Neural crest cell (in vitro differentiated cells): ENCODE measurements at regions not wholly inside any gene's neighbourhood (a gene's known extent, or its start where the extent isn't known, plus 50 kb on each side); places are given as distances from the start of the nearest gene placed in this dataset.
A peak's percentile ranks its signal among the peaks of the same experiment; 100 is the strongest.

ENCODE experiments used
- DNase-seq: peaks from one replicate; pipeline ENCODE4 v3.0.0; 2021; ENCODE audit warnings: low read depth, mixed read lengths, low spot score
- H3K27ac Mint-ChIP-seq: one replicate; pipeline ENCODE4 v1.8.0; 2021; ENCODE audit warnings: mild to moderate bottlenecking, mixed read lengths; ENCODE audit not compliant: unreplicated experiment
- H3K27me3 Mint-ChIP-seq: 2 replicates; pipeline ENCODE4 v1.8.0; 2021; ENCODE audit warnings: low read depth, mild to moderate bottlenecking, mixed read lengths
- H3K36me3 Mint-ChIP-seq: 2 replicates; pipeline ENCODE4 v1.8.0; 2021; ENCODE audit warnings: low read depth, mild to moderate bottlenecking, mixed read lengths
- H3K4me1 Mint-ChIP-seq: 2 replicates; pipeline ENCODE4 v1.8.0; 2021; ENCODE audit warnings: mixed read lengths
- H3K4me3 Mint-ChIP-seq: one replicate; pipeline ENCODE4 v1.8.0; 2021; ENCODE audit warnings: mild to moderate bottlenecking, mixed read lengths
- H3K9me3 Mint-ChIP-seq: 2 replicates; pipeline ENCODE4 v1.8.0; 2021; ENCODE audit warnings: mixed read lengths
- TF ChIP-seq, protein P1 (sequence below): fragments of 200-600 bp; sonication (generic); conservative IDR thresholded peaks from 2 replicates; pipeline ENCODE4 v1.5.0; 2021; ENCODE audit warnings: antibody characterized with exemption, mild to moderate bottlenecking

DNA sequence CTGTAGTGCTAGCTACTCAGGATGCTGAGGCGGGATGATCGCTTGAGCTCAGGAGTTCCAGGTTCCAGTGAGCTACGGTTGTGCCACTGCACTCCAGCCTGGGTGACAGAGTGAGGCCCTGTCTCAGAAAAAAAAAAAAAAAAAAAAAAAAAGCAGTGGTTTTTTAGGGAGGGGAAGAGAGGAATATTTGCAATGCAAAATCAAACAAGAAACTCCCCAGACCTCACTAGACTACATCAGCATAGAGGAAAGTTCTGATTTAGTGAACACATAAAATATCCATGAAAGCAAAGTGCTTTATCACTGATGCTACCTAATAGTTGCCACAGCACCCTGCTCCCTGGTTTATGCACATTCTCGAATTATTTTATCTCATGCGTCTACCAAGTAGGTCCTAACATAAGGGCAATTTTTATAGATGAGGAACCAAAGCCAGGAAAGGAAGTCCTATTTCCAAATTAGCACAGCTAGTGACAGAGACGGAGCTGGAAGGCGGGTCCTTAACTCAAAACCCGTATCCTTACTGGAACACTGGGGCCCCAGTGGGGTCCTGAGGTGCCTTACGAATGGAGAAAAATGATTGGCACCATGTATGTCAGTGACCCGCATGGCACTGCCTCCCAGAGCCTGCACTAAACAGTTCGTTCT is 50.7 kb upstream of the GPR157 start:
- TF ChIP-seq, protein P1, sequence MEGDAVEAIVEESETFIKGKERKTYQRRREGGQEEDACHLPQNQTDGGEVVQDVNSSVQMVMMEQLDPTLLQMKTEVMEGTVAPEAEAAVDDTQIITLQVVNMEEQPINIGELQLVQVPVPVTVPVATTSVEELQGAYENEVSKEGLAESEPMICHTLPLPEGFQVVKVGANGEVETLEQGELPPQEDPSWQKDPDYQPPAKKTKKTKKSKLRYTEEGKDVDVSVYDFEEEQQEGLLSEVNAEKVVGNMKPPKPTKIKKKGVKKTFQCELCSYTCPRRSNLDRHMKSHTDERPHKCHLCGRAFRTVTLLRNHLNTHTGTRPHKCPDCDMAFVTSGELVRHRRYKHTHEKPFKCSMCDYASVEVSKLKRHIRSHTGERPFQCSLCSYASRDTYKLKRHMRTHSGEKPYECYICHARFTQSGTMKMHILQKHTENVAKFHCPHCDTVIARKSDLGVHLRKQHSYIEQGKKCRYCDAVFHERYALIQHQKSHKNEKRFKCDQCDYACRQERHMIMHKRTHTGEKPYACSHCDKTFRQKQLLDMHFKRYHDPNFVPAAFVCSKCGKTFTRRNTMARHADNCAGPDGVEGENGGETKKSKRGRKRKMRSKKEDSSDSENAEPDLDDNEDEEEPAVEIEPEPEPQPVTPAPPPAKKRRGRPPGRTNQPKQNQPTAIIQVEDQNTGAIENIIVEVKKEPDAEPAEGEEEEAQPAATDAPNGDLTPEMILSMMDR, result no peak
- H3K4me3 Mint-ChIP-seq, result peak overlapping the region; percentile 2
- no peak for DNase-seq
- no peaks in the 10 kb centered on the region for H3K36me3 Mint-ChIP-seq
- peaks cover 47% of the 10 kb centered on the region for H3K27me3 Mint-ChIP-seq
- H3K4me1 Mint-ChIP-seq, result peaks cover 7% of the 10 kb centered on the region
- H3K9me3 Mint-ChIP-seq, result no peaks in the 10 kb centered on the region
- H3K27ac Mint-ChIP-seq, result no peak overlapping the region

DNA sequence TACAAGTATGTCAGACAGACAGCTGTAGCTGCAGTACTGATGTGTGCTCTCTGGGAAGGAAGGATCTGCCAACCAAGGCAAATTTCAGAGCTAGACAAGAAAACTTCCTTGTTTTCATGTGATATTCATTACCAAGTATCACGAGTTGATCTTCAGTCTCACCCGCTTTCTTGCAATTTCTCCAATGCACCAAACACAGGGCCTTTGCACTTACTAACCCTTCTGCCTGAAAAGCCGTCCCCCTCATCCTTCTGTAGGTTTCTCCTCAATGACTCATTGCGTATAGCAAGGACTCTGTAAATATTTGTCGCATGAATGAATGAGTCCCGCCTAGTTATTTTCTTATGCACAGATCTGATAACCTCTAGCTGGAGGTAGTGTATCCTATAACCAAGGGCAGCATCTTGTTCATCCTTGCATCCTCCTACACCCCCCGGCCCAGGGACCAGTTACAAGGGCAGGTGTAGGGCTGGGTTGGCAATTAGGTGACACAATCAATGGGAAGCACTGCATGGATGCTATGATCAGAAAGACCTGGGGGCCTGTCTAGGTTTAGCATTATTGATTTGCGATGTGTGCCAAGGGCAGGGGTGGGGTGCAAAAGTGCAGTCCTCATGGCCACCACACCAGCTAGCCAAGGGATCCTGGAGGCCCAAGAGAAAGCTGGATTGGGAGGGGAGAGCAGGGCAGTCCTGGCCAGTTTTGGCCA is 51.4 kb upstream of the GPR157 start:
- Mint-ChIP-seq H3K27ac (no peak overlapping the region), H3K9me3 (no peaks in the 10 kb centered on the region)
- TF ChIP-seq, protein P1, result no peak

DNA sequence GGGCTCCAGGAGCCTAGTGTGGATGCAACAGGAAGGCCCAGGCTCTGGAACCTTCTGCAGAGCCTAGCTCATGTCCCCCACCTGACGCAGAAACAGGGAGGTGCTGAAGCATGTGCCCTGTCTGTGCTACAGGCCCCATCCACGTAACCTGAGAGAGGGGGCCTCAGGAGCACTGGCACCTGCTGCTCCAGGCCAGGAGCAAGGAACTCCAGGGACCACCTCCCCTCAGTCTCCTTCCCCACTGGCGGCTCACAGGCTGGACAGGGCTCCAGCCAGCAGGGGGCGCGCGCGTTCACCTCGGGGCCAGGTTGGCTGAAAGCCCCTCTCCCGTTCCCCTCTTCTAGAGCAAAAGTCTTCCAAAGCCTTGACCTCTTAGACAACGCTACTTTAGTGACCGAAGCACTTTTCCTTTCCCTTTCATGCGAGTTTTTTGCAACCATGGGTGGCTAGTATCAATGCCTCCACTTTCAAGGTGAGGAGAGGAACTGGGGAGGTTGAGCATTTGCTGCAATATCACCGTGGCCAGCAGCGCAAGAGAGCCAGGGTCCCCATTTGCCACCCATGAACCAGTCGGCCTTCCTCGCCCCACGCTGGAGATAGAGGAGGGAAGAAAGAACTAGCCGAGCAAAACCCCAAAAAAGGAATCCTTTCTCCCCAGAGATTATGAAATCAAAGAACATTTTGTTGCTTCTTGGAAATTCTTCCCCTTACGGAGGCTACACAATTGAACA is 52.4 kb upstream of the GPR157 start:
- TF ChIP-seq, protein P1, result peak; percentile 97
- no peaks in the 10 kb centered on the region for H3K36me3 Mint-ChIP-seq
- H3K27me3 Mint-ChIP-seq, result peaks cover 51% of the 10 kb centered on the region
- H3K9me3 Mint-ChIP-seq, result no peaks in the 10 kb centered on the region
- peak; percentile 86 for DNase-seq
- H3K4me1 Mint-ChIP-seq, result peaks cover 7% of the 10 kb centered on the region
- no peak overlapping the region for H3K27ac Mint-ChIP-seq
- peak overlapping the region; percentile 78 for H3K4me3 Mint-ChIP-seq

More for the DNA sequence above, 51.4 kb upstream of the GPR157 start:
- Mint-ChIP-seq H3K4me3 (peak overlapping the region; percentile 2), H3K36me3 (no peaks in the 10 kb centered on the region), H3K4me1 (peaks cover 7% of the 10 kb centered on the region), H3K27me3 (peaks cover 48% of the 10 kb centered on the region)
- DNase-seq, result no peak

DNA sequence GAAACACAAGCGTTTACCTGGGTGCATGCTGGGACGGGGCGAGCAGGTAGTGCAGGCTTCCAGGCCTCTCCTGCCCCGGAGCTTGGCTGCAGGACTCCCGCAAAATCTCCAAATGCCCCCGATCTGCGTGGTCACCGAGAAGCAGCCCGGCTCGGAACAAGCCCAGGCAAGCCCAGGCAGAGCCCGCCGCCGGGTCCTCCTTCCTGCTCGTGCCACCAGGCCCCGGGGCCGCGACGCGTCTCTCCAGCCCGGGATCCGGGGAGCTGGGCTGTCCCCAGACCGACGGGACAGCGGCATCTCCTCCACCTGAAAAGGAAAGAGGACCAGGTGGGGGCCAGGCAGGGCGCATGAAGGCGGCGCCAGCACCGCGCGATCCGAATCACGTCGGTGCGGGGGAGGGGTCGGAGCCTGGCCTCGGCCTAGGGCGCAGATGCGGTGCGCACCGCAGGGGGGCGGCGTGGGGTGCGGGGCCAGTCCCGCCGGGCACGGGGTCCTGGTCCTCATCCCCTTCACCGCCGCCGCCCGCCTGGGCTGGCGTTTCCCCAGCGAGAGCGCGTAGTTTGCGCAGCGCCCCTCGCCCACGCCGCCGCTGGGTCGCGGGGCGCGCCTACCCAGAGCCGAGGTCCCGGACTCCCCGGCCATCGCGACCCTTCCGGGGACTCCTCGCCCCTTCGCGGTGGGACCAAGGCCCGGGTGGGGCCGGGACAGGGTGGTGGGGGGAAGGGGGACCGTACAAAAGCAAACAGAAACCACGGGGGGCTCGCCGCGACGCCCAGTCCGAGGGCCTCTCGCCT is 52.4 kb upstream of the H6PD start:
- Mint-ChIP-seq H3K4me3 (peak overlapping the region; percentile 78), H3K27ac (no peak overlapping the region), H3K27me3 (peaks cover 53% of the 10 kb centered on the region), H3K36me3 (no peaks in the 10 kb centered on the region), H3K4me1 (peaks cover 7% of the 10 kb centered on the region), H3K9me3 (no peaks in the 10 kb centered on the region)
- TF ChIP-seq, protein P1, result peak; percentile 32
- DNase-seq, result no peak

DNA sequence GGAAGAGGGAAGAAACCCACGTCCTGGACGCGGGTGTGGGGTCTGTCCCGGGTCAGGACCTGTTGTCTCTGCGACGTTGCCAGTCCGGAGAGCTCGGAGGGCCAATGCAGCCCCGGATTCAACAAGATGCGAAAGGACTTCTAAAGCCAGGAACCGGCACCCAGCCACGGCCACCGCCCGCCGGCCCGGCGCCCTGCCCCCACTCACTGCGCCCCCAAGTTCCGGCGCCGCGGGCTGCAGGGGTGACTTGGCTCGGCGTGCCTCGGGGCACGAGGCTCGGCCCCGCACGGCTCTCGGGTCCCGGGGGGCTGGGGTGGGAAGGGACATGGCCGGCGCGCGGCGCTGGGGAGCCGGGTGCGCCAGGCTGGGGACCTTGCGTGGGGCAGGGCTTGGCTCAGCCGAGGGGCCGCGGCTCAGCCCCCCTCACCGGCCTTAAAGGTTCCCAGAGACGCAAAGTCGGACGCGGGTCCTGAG is 51.8 kb upstream of the H6PD start:
- H3K27ac Mint-ChIP-seq, result no peak overlapping the region
- H3K4me1 Mint-ChIP-seq, result peaks cover 7% of the 10 kb centered on the region
- H3K27me3 Mint-ChIP-seq, result peaks cover 53% of the 10 kb centered on the region
- no peak for DNase-seq
- H3K36me3 Mint-ChIP-seq, result no peaks in the 10 kb centered on the region
- peak overlapping the region; percentile 41 for H3K4me3 Mint-ChIP-seq
- TF ChIP-seq, protein P1, result no peak
- H3K9me3 Mint-ChIP-seq, result no peaks in the 10 kb centered on the region
